ENCODE measurements at regions not wholly inside any gene's neighbourhood (a gene's known extent, or its start where the extent isn't known, plus 50 kb on each side); places are given as distances from the start of the nearest gene placed in this dataset.

- no peak for TF ChIP-seq RFX5 (IDR thresholded peaks at IDR 0.05; ENCODE audit: low read length)
Observed at GRCh38 chr2:236849508-236849907, 236.2 kb upstream of the COPS8 start (continued).

- Histone ChIP-seq H3K9me2 (no peaks in the 10 kb centered on the region), H3K36me3 (replicated peaks in 1 of 2; ENCODE audit: control insufficient read depth in 1 of 2, insufficient read depth in 2 of 2, low read length in 1 of 2) (no peaks in the 10 kb centered on the region), H3K9me3 (no peaks in the 10 kb centered on the region), H3K4me2 (no peak overlapping the region), H4K20me1 (ENCODE audit: insufficient read depth) (no peaks in the 10 kb centered on the region), H3K79me2 (ENCODE audit: insufficient read depth) (no peaks in the 10 kb centered on the region), H3K4me1 (ENCODE audit: control insufficient read depth in 1 of 2, insufficient read depth in 2 of 2, low read depth in 1 of 2, low read length in 1 of 2) (peaks cover 0 to 5% of the 10 kb centered on the region in 2 experiments; a peak in 1 of 4 replicates), H2AFZ (ENCODE audit: low read depth) (no peak overlapping the region), H3K4me3 (ENCODE audit: low read depth in 2 of 2, low read length in 1 of 2) (no peak overlapping the region), H3F3A (replicated peaks; ENCODE audit: insufficient read depth) (no peaks in the 10 kb centered on the region), H3K27ac (ENCODE audit: low read depth in 2 of 2, low read length in 1 of 2) (no peak overlapping the region), H3K27me3 (ENCODE audit: insufficient read depth) (no peaks in the 10 kb centered on the region), H3K9ac (no peak overlapping the region)
- ChIA-PET CTCF (no interaction called here), POLR2A (no interaction called here)
- WGBS (ENCODE audit: low lambda C conversion rate): 42% methylated on average over 3 of the region's 4 CpGs
- DNase-seq: no peak
- TF ChIP-seq ELF1 (IDR thresholded peaks at IDR 0.05) (no peak), PBX3 (IDR thresholded peaks at IDR 0.05) (no peak), MXI1 (IDR thresholded peaks at IDR 0.05; ENCODE audit: low read depth, low read length) (no peak), NRF1 (IDR thresholded peaks at IDR 0.05; ENCODE audit: low read depth, low read length) (no peak), SIN3A (IDR thresholded peaks at IDR 0.05; ENCODE audit: borderline replicate concordance, low read depth, low read length) (no peak), FOSL2 (IDR thresholded peaks at IDR 0.05; ENCODE audit: borderline replicate concordance, low read depth) (no peak), FOXM1 (IDR thresholded peaks at IDR 0.05; ENCODE audit: low read depth) (no peak)
Observed at GRCh38 chr2:236849940-236850339, 235.7 kb upstream of the COPS8 start.

DNA sequence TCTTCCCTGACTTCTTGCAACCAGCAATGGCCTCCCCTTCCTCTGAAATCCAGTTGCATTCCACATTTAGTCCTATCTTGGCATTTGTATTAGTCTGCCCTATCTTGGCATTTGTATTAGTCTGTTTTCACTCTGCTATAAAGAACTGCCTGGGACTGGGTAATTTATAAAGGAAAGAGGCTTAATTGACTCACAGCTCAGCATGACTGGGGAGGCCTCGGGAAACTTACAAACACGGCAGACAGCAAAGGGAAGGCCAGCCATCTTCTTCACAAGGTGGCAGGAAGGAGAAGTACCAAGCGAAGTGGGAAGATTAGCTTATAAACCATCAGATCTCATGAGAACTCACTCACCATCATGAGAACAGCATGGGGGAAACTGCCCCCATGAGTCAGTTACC, 234.5 kb upstream of the COPS8 start:
- WGBS (ENCODE audit: low lambda C conversion rate): 31% methylated on average over 3 of the region's 3 CpGs
- Histone ChIP-seq H3K4me3 (ENCODE audit: low read depth in 2 of 2, low read length in 1 of 2) (no peak overlapping the region), H3K36me3 (replicated peaks in 1 of 2; ENCODE audit: control insufficient read depth in 1 of 2, insufficient read depth in 2 of 2, low read length in 1 of 2) (no peaks in the 10 kb centered on the region), H3F3A (replicated peaks; ENCODE audit: insufficient read depth) (no peaks in the 10 kb centered on the region), H4K20me1 (ENCODE audit: insufficient read depth) (no peaks in the 10 kb centered on the region), H3K27me3 (ENCODE audit: insufficient read depth) (no peaks in the 10 kb centered on the region), H2AFZ (ENCODE audit: low read depth) (no peak overlapping the region), H3K9ac (no peak overlapping the region), H3K4me1 (ENCODE audit: control insufficient read depth in 1 of 2, insufficient read depth in 2 of 2, low read depth in 1 of 2, low read length in 1 of 2) (peaks cover 0 to 5% of the 10 kb centered on the region in 2 experiments; a peak in 1 of 4 replicates), H3K27ac (ENCODE audit: low read depth in 2 of 2, low read length in 1 of 2) (no peak overlapping the region), H3K9me2 (no peaks in the 10 kb centered on the region), H3K4me2 (no peak overlapping the region), H3K9me3 (no peaks in the 10 kb centered on the region), H3K79me2 (ENCODE audit: insufficient read depth) (no peaks in the 10 kb centered on the region)
- no peak for DNase-seq
- TF ChIP-seq, protein P1, sequence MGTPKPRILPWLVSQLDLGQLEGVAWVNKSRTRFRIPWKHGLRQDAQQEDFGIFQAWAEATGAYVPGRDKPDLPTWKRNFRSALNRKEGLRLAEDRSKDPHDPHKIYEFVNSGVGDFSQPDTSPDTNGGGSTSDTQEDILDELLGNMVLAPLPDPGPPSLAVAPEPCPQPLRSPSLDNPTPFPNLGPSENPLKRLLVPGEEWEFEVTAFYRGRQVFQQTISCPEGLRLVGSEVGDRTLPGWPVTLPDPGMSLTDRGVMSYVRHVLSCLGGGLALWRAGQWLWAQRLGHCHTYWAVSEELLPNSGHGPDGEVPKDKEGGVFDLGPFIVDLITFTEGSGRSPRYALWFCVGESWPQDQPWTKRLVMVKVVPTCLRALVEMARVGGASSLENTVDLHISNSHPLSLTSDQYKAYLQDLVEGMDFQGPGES (IDR thresholded peaks at IDR 0.05; ENCODE audit: low read depth, low read length): no peak
- no peak for TF ChIP-seq NRF1 (IDR thresholded peaks at IDR 0.05; ENCODE audit: low read depth, low read length)
- TF ChIP-seq YY1 (IDR thresholded peaks at IDR 0.05; ENCODE audit: low read depth): no peak
- TF ChIP-seq NFIC (IDR thresholded peaks at IDR 0.05; ENCODE audit: borderline replicate concordance): no peak
- no peak for TF ChIP-seq FOSL2 (IDR thresholded peaks at IDR 0.05; ENCODE audit: borderline replicate concordance, low read depth)
- TF ChIP-seq FOXJ3 (CRISPR knock-in tag; IDR thresholded peaks at IDR 0.05): no peak
- no peak for TF ChIP-seq TEAD4 (IDR thresholded peaks at IDR 0.05; ENCODE audit: borderline replicate concordance, insufficient read depth)
- TF ChIP-seq RAD21 (IDR thresholded peaks at IDR 0.05; ENCODE audit: low read length): no peak
- TF ChIP-seq GABPA (IDR thresholded peaks at IDR 0.05; ENCODE audit: low read depth): no peak
- no peak for TF ChIP-seq ELF1 (IDR thresholded peaks at IDR 0.05)
- no peak for TF ChIP-seq FOXM1 (IDR thresholded peaks at IDR 0.05; ENCODE audit: low read depth)
- TF ChIP-seq EP300 (IDR thresholded peaks at IDR 0.05; ENCODE audit: borderline replicate concordance in 1 of 2, low read depth in 1 of 2, low read length in 1 of 2): no peak
- TF ChIP-seq, protein P2, sequence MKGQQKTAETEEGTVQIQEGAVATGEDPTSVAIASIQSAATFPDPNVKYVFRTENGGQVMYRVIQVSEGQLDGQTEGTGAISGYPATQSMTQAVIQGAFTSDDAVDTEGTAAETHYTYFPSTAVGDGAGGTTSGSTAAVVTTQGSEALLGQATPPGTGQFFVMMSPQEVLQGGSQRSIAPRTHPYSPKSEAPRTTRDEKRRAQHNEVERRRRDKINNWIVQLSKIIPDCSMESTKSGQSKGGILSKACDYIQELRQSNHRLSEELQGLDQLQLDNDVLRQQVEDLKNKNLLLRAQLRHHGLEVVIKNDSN (IDR thresholded peaks at IDR 0.05; ENCODE audit: borderline replicate concordance, low read depth): no peak
- TF ChIP-seq RCOR1 (IDR thresholded peaks at IDR 0.05; ENCODE audit: low read length): no peak
- TF ChIP-seq TAF1 (IDR thresholded peaks at IDR 0.05; ENCODE audit: borderline replicate concordance, low read depth, low read length): no peak
- TF ChIP-seq MEF2A (IDR thresholded peaks at IDR 0.05; ENCODE audit: borderline replicate concordance, low read depth): no peak
- no peak for TF ChIP-seq REST (IDR thresholded peaks at IDR 0.05; ENCODE audit: low read depth, low read length)
- TF ChIP-seq JUND (IDR thresholded peaks at IDR 0.05): no peak
- TF ChIP-seq TCF12 (IDR thresholded peaks at IDR 0.05): no peak
- CTCF ChIA-PET: no interaction called here
- POLR2A ChIA-PET: no interaction called here
